ENCODE measurements at regions not wholly inside any gene's neighbourhood (a gene's known extent, or its start where the extent isn't known, plus 50 kb on each side); places are given as distances from the start of the nearest gene placed in this dataset.

- TF ChIP-seq SIX5 (IDR thresholded peaks at IDR 0.05; ENCODE audit: low read depth, low read length) (no peak), SUZ12 (IDR thresholded peaks at IDR 0.05; ENCODE audit: low read length) (no peak)
Observed at GRCh38 chr18:30754846-30755245, 287.7 kb downstream of the DSC3 start (continued).
